Renal pelvis (tissue), 1 donor: ENCODE measurements at regions not wholly inside any gene's neighbourhood (a gene's known extent, or its start where the extent isn't known, plus 50 kb on each side); places are given as distances from the start of the nearest gene placed in this dataset.

ENCODE experiments used
- DNase-seq: peaks from one replicate; pipeline ENCODE4 v3.0.0-alpha.2; 2013

DNA sequence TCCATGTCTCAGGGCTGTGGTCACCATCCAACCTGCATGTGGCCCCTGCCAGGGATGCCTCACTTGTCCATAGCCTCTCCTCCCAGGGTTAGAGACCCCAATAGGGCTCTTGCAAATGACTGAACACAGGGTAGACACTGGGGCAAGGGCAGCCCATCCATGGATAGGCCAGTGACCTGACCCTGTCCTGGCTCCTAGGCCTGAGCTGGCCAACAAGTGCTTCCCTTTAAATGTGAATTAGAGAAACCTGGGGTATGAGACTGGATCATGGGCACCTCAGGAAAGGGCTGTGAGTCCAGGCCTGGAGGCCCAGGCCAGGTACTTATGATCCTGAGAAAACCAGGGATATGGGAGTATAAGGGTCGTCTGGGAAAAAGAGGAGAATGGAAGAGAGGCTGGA lies 64.5 kb downstream of the COPS8 start:
- no peak for DNase-seq

DNA sequence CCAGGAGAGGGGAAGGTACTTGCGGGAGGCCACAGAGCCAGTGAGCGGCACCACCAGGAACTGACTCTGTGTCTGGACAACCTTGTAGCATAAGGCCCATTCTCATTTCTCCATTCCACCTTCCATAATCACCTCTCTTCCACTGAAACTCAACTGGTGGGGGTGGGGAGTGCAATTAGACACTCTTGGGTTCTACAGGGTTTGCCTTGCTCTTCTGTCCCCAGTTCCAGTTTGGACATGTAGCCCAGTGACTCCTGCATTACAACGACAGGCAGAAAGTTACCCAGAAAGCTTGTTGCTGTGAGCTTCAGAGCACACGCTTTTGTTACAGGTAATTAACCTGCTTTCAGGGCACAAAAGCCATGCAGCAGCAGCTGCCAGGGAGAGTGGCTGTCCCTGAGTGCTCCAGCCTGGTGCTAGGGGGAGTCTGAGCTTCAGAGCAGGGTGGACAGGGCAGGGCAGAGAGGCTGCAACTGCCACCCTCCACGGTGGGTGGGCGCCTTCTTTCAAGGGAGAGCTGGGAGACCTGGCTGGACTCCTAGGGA lies 65.2 kb downstream of the COPS8 start:
- no peak for DNase-seq

DNA sequence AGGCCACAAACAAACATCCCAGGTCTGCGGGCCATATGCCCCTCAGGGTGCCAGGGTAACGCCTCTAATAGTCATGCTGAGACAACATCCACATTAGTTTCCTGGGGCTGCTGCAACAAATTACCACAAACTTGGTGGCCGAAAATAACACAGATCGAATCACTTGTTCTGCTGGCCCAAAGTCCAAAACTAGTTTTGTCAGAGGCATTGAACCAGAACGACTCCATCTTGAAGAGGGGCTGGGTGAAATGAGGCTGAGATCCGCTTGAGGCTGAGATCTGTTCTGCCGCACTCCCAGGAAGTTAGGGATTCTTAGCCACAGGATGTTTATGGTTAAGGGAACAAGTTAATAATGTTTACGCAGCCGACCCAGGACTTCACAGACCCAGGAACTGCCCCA lies 66.7 kb downstream of the COPS8 start:
- no peak for DNase-seq

DNA sequence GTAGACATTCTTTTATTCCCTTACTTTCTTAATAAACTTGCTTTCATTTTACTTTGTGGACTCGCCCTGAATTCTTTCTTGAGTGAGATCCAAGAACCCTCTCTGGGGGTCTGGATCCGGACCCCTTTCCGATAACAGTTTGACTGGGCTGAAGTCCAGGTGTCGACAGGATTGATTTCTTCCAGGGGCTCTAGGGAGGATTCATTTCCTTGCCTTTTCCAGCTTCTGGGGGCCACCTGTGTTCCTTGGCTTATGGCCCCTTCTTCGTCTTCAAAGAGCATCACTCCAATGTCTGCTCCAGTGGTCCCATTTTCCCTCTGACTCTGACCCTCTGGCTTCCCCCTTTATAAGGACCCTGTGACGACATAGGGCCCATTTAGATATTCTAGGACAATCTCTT lies 67.5 kb downstream of the COPS8 start:
- DNase-seq: no peak

DNA sequence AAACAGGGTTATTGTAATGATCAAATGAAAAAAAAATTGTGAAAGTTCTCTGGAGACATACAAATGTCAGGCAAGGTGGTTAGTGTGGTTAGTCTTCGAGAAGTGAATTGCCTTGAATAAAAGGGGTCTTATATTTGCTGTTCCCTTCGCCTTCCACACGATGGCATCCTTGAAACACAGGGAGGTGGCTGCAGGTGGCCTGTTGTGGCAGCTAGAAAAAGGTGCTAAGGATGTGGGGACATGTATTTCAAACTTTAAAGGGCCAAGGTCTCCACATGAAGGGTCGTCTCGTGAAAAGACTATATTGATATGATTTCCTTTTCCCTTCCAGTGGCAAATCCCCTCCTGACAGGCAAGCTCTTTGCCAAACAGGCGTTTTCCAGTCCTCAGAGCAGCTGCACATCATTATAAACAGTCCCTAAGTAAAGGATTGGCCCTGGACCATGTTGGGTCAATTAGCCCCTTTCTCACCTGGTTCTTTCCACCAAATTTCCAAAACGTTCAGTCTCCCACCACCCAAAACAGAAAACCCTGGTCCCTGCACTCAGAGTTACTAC lies 68.5 kb downstream of the COPS8 start:
- DNase-seq: peak; percentile 49

DNA sequence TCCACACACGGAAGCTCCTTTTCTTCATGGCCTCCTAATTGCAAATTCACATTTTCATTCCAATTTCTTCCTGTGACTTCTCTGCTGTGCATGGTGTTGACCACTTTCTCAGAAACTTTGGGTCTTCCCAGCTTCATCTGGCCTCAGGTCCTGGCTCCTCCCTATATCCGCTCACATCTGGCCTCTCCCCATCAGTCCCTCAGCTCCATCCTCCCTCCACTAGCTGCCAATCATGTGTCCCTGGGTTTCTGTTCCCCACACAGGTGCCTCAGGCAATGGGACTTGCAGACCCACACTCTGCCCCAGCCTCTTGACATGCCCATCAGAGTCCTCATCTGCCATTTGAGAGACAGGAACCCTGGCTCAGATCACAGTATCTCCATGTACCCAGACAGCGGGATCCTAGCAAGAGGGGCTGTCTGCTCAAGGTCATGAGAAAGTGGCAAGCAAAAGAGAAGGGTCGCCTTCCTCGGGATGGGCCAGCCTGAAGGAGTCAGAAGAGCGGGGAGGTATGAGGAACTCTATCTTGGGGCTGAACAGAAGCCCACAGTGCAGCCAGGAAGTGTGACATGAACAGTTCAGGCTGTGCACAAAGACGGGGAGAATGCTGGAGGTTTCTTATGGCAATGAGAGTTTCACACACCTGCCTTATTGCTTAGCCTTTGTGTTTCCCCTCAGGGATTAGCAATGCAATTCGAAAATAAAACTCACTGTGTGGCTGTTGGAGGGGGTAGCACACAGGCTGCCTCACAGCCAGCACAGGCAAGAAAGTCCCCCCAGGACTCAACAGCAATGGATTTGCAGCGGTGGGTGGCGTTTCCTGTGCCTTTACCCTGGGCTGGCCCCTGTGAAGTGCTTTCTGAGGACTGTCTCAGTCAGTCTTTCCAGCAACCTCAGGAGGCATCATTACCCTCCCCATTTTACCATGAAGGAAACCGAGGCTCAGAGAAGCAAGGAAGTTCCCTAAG lies 69.5 kb downstream of the COPS8 start:
- DNase-seq: no peak

DNA sequence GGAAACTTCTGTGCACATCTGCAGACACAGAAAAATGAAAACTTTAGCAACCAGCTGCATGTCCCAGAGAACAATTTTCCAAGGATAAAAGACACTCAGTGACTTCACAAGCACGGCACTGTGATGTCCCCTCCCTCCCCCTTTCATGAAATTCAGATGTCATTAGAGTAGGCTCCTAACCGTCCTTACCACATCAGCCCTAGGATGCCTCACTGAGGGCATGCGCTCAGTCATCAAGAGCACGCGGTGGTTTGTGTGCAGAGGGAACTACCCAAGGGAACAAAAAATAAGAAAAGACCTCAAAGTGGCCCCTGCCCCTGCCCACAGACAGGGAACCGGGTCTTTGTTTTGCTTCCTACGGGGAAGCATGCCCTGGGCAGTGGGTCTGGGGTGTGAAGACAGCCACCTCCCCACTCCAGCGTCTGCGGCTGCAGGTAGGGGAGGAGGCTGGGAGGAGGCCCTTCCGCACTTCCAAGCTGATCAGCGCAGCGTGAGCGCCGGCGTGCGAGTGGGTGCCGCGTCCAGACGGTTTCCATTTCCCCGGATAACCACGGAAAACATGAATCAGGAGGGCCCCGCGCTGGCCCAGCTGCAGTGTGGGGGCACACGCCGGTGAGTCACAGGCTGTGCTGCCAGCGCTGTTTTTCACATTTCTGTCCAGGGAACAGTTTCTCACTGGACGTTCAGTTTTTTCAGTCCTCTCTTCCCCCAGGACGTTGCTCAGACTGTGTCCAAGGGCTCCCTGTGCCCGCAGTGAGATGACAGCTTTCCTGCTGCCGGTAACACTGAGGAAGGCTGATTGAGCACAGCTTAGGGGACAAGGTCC lies 70.6 kb downstream of the COPS8 start:
- DNase-seq: no peak

DNA sequence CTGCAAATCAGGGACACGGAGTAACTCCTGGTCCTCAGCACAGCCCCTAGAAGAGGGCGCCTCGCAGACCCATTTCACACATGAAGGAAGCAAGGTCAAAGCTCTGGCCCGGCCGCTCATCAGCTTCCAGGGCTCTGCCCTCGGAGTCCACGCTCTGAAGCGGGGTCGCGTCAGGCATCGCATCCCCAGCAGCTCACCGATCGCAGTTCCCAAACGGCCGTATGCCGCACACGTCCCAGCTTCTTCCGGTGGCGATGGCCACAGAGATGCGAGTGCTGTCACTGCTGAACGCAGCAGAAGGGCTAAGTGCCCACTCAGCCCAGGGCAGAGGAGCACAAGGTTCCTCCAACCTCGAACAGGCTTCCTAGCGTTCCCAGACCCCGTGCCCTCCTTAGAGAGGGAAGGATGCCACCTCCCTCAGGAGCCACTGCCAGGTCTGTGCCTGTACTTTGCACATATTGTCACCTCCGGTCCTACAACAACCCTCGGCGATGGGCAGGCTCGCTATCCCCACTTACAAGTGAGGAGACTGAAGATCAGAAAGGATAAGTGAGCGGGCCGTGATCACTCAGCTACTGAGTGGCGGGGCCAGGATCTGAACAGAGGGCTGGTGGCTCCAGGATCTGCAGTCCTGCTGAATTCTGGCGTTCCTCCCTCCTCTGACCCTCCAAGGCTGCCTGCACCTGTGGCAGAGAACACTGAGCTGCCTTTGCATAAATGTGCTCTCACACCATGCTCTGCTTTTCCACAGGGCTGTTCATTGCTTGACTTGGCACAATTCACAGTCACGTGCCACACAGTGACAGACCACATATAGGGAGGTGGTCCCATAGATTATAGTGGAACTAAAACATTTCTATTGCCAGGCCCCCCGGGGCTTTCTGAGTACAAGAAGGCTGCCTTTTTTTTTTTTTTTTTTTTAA lies 71.4 kb downstream of the COPS8 start:
- DNase-seq: no peak

DNA sequence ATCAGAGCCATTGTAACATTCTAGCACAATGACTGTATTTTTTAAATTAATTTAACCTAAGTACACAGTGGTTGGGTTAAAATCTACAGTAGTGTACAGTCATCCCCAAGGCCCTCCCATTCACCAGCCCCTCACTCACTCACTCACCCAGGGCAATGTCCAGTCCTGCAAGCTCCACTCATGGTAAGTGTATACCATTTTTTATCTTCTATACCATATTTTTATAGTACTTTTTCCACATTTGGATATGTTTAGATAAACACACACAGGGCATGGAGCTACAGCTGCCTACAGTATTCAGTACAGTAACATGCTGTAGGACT lies 72.1 kb downstream of the COPS8 start:
- DNase-seq: no peak

DNA sequence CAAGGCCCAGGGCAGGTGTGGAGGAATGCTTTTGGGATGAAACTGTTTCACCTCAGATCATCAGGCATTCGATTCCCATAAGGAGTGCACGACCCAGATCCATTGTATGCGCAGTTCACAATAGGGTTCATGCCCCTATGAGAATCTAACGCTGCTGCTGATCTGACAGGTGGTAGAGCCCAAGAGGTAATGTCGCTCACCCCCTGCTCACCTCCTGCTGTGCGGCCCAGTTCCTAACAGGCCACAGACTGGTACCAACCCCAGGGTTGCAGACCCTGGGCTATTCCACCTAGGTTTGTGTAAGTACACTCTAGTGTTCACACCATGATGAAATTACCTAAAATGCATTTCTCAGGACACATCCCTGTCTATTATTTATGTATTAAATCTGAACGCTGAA lies 72.5 kb downstream of the COPS8 start:
- DNase-seq: no peak

DNA sequence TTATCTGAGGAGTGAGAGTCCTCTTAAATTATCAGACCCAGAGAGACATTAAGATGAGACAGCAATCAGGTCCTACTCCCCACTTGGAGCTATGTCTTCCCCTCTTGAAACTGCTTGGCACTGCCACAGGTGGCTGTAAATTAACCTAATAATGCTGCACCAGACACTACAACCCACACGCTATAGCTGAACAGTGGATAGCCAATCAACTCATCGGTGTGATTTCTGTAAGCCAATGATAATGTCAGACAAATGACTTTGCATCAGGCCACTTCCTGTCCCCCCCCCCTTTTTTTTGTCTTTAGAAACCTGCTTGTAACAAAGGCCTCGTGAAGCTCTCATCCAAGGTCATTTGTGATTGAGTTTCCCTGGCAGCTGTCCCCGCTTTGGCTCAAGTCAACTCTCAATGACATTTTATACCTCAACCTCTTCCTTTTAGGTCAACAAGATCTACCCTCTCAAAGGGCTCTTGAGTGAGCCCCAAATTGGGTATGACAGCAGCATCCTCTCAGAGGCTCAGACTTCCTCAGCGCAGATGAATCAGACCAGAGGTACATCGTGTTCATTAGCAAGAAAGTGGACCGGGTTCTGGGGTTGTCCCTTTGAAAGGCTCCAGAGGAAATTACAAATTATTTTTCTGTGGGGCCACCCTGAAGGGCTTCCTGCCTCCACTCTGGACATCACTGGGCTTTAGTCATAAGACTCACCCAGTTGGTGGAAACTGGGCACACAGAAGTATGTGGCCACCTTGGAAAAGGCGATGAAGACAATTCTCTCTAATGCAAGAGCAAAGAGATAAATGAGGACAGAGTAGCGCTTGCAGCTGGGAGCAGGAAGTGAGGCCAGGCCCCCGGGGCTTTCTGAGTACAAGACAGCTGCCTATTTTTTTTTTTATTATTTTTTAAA lies 73.6 kb downstream of the COPS8 start:
- no peak for DNase-seq

DNA sequence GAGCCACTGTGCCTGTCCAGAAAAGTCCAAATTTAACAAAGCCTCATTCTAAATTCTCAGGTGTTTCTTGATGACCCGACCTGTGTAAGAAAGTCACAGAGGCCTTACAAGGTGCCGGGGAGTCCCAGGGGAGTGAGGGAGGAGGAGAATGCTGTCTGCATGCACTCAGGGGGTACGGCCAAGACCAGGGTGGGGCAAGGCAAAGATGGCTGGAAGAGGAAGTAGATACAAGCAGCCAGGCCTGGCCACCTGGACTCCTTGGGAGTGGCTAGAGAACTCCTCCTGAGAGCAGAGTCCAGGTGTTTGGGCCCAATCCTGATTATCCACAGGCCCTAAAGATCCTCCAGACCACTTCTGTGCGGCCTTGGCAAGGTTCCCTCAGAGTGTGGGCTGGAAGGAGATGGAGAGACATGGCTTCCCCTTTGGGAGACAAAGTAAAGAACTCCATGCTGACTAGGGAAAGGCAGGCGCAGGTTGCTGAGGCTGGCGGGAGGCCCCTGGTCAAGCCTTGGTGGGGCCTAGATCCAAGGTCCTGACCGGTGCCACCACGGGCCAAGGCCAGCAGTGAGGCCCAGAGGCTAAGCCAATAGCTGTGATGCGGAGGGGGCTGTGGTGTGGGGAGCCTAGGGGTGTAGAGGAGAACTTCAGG lies 74.7 kb downstream of the COPS8 start:
- DNase-seq: no peak

DNA sequence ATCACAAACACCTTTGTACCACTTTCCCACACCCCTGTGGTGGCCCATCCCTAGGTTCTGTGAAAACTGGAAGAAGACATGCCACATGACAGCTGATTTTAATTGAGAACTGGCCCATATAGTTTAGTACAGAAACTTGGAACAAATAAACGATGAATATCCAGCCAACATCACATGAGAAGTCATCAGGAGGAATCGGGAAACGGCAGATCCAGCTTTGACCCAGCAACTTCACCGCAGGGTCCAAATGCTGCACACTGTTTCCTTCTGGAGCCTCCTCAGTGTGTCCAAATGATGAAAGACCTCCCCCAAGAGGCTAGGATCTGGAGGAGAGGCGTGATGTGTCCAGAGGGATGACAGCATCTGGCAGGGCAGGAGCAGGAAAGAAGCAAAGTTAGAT lies 75.5 kb downstream of the COPS8 start:
- DNase-seq: no peak

DNA sequence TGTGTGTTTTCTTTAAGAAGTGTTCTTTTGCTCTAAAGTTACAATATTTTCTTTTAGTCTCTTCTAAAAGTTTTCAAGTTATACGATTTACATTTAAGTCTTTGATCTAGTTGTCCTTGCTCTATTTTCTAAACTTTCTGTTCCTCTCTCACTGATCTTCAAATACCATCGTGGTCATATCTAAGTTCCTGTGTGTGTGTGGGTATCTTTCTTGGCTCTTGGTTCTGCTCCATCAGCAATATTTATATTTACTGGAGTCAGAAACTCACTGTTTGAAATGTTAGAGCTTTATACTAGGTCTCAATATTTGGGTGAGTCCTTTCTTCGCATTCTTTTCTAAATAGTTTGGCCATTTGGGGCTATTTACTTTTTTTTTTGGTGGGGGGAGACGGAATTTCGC lies 77.3 kb downstream of the COPS8 start:
- no peak for DNase-seq

DNA sequence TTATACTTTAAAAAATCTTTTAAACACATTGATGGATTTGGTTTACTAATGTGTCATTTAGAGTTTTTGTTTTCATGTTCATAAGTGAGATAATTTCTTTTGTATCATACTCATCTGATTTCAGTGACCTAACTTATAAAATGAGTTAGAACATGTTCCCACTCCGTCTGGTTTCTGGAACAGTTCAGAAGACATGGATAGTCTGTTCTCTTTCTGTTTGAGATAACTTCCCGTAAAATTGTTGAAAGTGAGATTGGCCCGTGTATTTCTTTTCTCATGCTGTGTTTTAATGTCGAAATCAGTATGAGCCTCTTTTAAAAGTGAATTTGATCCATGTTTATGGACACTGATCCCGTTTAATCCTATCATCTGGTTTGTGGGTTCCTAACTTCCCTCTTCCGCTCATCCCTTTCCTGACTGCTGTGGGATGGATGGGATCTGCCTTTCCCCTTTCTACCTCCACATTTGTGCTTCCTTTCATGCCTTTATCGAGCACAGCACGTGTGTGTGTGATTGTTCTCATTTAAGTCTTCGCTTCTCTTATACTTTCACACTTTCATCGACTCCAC lies 78.9 kb downstream of the COPS8 start:
- DNase-seq: no peak

DNA sequence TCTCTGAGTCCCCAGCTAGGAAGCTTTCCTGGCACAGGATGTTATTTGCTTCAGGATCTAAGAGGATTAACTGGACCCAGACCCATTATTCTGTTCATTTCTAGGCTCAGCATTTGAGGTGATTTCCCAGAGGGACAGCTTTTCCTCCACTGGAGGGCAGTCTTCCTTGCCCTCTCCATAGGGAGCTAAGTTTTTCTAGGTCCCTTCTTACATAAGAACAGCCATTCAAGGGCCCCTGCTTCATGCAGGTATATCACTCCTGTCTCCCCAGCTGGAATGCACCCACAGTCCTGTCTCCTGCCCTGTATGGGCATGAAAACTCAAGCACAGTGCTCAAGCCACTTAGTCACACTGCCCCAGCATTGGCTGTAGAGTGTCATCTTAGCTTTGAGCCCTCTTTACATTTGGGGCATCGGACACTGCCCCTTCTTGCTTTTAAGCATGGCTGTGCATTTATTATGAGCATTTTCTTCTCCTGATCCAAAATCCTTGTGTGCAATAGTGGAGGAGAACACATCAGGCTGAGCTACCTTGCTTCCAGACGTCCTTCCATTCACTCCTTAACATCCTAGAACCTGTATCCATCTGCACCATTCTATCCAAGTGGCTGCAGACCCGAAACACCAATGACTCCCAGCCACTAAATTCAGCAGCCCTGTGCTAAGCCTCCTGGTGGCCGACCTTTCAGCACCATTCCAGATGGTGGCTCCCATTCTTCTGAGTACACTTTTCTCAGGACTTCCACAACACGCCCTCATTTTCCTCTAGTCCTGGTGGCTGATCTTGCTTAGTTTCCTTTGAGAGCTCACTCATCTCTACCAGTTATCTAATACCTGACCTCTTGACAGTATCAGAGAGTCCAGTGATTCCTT lies 80.0 kb downstream of the COPS8 start:
- no peak for DNase-seq

DNA sequence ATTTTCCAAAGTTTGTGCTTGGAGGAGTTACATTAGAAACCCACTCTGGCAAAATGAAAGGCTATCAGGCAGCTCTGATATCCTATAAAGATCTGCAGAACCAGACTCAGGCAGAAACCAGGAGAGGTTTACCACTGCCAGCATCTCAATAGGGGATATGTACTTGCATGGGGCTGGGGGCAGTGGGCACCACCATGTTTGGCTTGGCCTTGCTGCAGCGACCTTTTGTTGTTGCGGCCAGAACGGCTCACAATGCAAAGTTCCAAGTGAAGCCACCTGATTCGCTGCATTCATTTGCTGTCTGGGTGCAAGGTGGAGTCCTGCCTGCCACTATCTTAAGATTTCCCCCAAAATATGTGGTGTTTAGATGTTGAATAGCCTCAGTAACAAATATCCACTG lies 81.3 kb downstream of the COPS8 start:
- DNase-seq: no peak

DNA sequence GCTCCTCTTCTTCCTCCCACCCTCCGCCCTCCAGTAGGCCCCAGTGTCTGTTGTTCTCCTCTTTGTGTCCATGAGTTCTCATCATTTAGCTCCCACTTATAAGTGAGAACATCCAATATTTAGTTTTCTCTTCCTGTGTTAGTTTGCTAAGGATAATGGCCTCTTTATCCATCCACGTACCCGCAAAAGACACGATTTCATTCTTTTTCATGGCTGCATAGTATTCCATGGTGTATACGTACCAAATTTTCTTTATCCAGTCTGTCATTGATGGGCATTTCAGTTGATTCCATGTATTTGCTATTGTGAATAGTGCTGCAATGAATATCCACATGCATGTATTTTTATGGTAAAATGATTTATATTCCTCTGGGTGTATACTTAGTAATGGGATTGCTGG lies 82.2 kb downstream of the COPS8 start:
- no peak for DNase-seq

DNA sequence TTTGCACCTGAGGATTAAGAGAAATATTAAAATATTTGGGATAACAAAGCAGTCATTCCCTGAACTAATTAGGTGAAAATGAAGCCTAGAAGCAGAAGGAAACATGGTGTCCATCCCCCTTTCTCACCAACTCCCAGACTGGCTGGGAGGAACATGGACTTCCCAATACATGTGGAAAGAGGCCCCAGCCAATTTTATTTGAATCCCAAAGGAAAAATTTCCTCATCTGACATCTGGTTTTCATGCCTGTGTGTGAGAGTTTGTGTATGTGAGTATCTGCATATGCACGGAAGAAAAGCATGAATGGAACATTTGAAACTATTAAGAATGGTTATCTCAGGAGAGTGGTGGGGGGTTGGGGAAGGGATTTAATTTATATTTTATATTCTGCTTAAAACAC lies 84.3 kb downstream of the COPS8 start:
- DNase-seq: no peak
